ENCODE measurements at regions not wholly inside any gene's neighbourhood (a gene's known extent, or its start where the extent isn't known, plus 50 kb on each side); places are given as distances from the start of the nearest gene placed in this dataset.
A peak's percentile ranks its signal among the peaks of the same experiment; 100 is the strongest.

GRCh38 chrX:530726-531610, 99.6 kb upstream of the SHOX start:
- H3K27ac ChIP-seq (ENCODE audit: insufficient read length, low read depth, low read length): no peak overlapping the region
- peak; percentile 66 for DNase-seq

More at GRCh38 chrX:530726-531610, 99.6 kb upstream of the SHOX start:
- peaks cover 21 to 28% of the 10 kb centered on the region in 2 experiments for H3K4me1 Mint-ChIP-seq
- Histone ChIP-seq H3K4me1 (ENCODE audit: insufficient read depth, low read length) (no peaks in the 10 kb centered on the region; the same call in 1 of the 2 replicates), H2BK5ac (ENCODE audit: insufficient read length, low read length) (no peak overlapping the region), H4K91ac (ENCODE audit: insufficient read length, low read depth, low read length) (no peak overlapping the region), H4K5ac (ENCODE audit: insufficient read length, low read depth, low read length) (no peak overlapping the region), H3K14ac (ENCODE audit: insufficient read depth, low read length) (no peak overlapping the region), H2BK120ac (ENCODE audit: low read depth, low read length, poor library complexity, severe bottlenecking) (no peak overlapping the region), H4K20me1 (ENCODE audit: control insufficient read depth, insufficient read depth, insufficient read length) (no peaks in the 10 kb centered on the region), H3K9ac (ENCODE audit: extremely low read depth, insufficient read length, low read length) (no peak overlapping the region), H3K4ac (ENCODE audit: low read depth, low read length) (no peak overlapping the region), H2BK20ac (ENCODE audit: low read depth, low read length, poor library complexity, severe bottlenecking) (no peak overlapping the region), H3T11ph (ENCODE audit: low read length) (no peak overlapping the region), H3K18ac (ENCODE audit: insufficient read length, low read depth, low read length) (no peak overlapping the region), H2AFZ (ENCODE audit: low read length) (no peak overlapping the region), H2BK12ac (ENCODE audit: insufficient read length, low read depth, low read length) (no peak overlapping the region), H4K8ac (replicated peaks; ENCODE audit: insufficient read length, low read depth, low read length) (no peak overlapping the region), H3K23ac (ENCODE audit: insufficient read length, low read depth, low read length) (no peak overlapping the region), H3K27me3 (ENCODE audit: insufficient read depth, low read length) (no peaks in the 10 kb centered on the region), H3K4me2 (ENCODE audit: insufficient read depth, insufficient read length, low read length) (peak overlapping the region; percentile 67), H2AK5ac (ENCODE audit: insufficient read length, low read length) (no peak overlapping the region), H3K79me2 (ENCODE audit: insufficient read depth, low read length) (no peaks in the 10 kb centered on the region), H3K9me3 (ENCODE audit: control insufficient read depth, low read depth, low read length) (no peaks in the 10 kb centered on the region), H3K79me1 (ENCODE audit: insufficient read depth, low read depth, low read length, poor library complexity, severe bottlenecking) (no peaks in the 10 kb centered on the region), H2BK15ac (ENCODE audit: low read depth, low read length) (no peak overlapping the region), H3K23me2 (ENCODE audit: insufficient read length, low read depth, low read length, poor library complexity, severe bottlenecking) (peaks cover 6% of the 10 kb centered on the region), H3K56ac (ENCODE audit: insufficient read length, low read depth, low read length) (no peak overlapping the region)
- WGBS (ENCODE audit: extremely low coverage, insufficient read length, low lambda C conversion rate): no CpG with 5 or more reads among the region's 19 CpGs
- peaks cover 21% of the 10 kb centered on the region for H3K27me3 Mint-ChIP-seq (ENCODE audit: low read depth)
- no peak for TF ChIP-seq CTCF (conservative IDR thresholded peaks at IDR 0.05)
- H3K9me3 Mint-ChIP-seq: peaks cover 9 to 17% of the 10 kb centered on the region in 2 experiments; a peak in 3 of 5 replicates
- no peaks in the 10 kb centered on the region for H3K36me3 Mint-ChIP-seq (ENCODE audit: insufficient read depth in 1 of 3, low read depth in 3 of 3)
- H3K4me3 Mint-ChIP-seq: peak overlapping the region; percentile 42 to 69
- H3K27ac Mint-ChIP-seq: peak overlapping the region; percentile 15 to 97 (median 94)
